GM13977 (cell line): ENCODE measurements at regions not wholly inside any gene's neighbourhood (a gene's known extent, or its start where the extent isn't known, plus 50 kb on each side); places are given as distances from the start of the nearest gene placed in this dataset.

ENCODE experiments used
- DNase-seq: peaks from one replicate; pipeline ENCODE4 v3.0.0; 2012; ENCODE audit warnings: low spot score
- CTCF ChIP-seq: IDR thresholded peaks from 2 replicates; pipeline ENCODE4 v1.5.1; 2012; ENCODE audit warnings: mild to moderate bottlenecking, control low read depth; ENCODE audit not compliant: insufficient read depth; ENCODE audit errors: extremely low read depth, missing control alignments
- in situ Hi-C: fragments of 300-500 bp; cut with MboI; formaldehyde crosslinking; loops from one replicate; pipeline ENCODE4 v1.12.0; 2022; ENCODE audit warnings: low sequenced_read_pairs, low pct_unique_long_range_greater_than_20kb, mixed read lengths, inconsistent platforms; ENCODE audit not compliant: unreplicated experiment

GRCh38 chr4:38232741-38233140 is 272.5 kb downstream of the PTTG2 start:
- TF ChIP-seq CTCF: no peak
- in situ Hi-C loops: no loop called here
- DNase-seq: no peak

GRCh38 chr4:38233727-38234480 is 273.7 kb downstream of the PTTG2 start:
- no peak for TF ChIP-seq CTCF
- no peak for DNase-seq
- in situ Hi-C loops: no loop called here

- DNase-seq: no peak
- no peak for TF ChIP-seq CTCF
- in situ Hi-C loops: no loop called here
Observed at GRCh38 chr4:38235354-38235753, 275.2 kb downstream of the PTTG2 start.

GRCh38 chr4:38236003-38236402 is 275.8 kb downstream of the PTTG2 start:
- TF ChIP-seq CTCF: no peak
- in situ Hi-C loops: no loop called here

GRCh38 chr4:38236503-38236902 is 276.3 kb downstream of the PTTG2 start:
- in situ Hi-C loops: no loop called here
- TF ChIP-seq CTCF: no peak
- no peak for DNase-seq

More at GRCh38 chr4:38236003-38236402, 275.8 kb downstream of the PTTG2 start:
- no peak for DNase-seq

GRCh38 chr4:38237139-38237538 is 276.9 kb downstream of the PTTG2 start:
- TF ChIP-seq CTCF: no peak
- no peak for DNase-seq
- in situ Hi-C loops: no loop called here
